ENCODE measurements at regions not wholly inside any gene's neighbourhood (a gene's known extent, or its start where the extent isn't known, plus 50 kb on each side); places are given as distances from the start of the nearest gene placed in this dataset.

DNA sequence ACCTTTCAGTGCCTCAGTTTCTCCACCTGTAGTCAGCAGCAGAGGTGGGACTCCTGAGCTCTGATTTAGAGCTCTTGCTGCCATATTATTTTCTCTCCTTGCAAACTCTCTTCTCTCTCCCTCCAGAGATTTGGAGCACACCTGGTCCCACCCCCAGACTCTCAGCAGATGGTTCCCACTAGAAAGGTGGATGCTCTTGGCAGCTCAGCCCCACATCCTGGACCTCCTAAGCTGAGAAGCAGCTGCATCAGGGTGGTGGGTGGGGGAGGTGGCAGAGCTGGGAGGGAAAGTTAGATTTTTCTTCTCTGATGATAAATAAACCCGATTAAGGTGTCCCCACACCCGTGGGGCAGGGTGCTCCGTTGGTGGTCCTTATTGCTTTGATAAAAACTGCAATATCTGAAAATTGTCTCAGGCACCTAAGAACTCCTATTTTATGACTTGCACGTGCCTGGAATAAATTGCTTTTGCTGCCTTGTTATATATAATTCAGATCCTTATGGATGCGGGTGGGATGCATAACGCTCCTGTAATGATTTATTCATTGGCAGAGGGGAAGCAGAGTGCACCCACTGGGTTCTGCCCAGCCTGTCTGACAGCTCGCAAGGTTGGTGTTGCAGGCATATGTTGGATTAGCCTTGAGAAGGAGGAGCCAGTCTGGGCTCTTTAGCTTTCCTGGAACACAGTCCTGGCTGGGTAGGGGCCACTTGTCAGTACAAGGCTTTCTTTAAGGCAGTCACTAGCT is 214.2 kb downstream of the SUDS3 start:
- no peak overlapping the region for H3K4me3 ChIP-seq (ENCODE audit: low read depth, low read length)
- TF ChIP-seq, protein P1, sequence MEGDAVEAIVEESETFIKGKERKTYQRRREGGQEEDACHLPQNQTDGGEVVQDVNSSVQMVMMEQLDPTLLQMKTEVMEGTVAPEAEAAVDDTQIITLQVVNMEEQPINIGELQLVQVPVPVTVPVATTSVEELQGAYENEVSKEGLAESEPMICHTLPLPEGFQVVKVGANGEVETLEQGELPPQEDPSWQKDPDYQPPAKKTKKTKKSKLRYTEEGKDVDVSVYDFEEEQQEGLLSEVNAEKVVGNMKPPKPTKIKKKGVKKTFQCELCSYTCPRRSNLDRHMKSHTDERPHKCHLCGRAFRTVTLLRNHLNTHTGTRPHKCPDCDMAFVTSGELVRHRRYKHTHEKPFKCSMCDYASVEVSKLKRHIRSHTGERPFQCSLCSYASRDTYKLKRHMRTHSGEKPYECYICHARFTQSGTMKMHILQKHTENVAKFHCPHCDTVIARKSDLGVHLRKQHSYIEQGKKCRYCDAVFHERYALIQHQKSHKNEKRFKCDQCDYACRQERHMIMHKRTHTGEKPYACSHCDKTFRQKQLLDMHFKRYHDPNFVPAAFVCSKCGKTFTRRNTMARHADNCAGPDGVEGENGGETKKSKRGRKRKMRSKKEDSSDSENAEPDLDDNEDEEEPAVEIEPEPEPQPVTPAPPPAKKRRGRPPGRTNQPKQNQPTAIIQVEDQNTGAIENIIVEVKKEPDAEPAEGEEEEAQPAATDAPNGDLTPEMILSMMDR (IDR thresholded peaks at IDR 0.05; ENCODE audit: borderline replicate concordance, insufficient read depth, low read depth, low read length): no peak

DNA sequence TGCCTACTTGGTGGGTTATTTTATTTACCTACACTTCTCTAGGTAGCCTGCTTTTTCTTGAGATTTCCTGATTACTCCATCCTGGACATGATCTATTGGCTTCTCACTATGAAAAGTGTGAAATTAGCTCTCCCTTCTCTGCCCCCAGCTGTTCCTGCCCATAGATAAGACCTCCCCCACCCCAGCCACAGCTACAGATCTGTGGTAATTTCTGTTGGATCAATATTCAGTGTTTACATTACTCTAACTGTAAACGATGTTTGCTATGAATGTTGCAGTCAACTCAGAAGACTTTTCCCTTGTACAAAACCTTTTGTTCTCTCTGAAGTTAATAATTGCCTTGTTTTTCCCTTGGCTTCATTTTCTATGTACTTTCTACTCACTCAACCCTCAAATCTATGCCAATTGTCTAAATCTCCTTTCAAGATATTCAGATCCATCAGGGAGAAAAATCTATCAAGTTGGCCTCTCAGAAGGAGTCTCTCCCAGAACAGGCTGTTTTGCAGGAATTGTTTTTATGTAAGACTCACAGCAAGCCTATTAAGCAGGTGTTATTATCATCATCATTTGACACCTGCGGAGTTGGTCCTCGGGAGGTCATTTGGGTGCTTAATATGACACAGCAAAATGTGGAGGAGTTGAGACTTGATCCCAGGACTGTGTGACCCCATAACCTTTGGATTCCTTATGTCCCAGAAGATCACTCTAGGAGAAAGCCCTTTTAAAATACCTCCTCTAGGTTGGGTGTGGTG is 227.4 kb downstream of the SUDS3 start:
- no peak overlapping the region for H3K4me3 ChIP-seq (ENCODE audit: low read depth, low read length)
- TF ChIP-seq, protein P1 (IDR thresholded peaks at IDR 0.05; ENCODE audit: borderline replicate concordance, insufficient read depth, low read depth, low read length): no peak

DNA sequence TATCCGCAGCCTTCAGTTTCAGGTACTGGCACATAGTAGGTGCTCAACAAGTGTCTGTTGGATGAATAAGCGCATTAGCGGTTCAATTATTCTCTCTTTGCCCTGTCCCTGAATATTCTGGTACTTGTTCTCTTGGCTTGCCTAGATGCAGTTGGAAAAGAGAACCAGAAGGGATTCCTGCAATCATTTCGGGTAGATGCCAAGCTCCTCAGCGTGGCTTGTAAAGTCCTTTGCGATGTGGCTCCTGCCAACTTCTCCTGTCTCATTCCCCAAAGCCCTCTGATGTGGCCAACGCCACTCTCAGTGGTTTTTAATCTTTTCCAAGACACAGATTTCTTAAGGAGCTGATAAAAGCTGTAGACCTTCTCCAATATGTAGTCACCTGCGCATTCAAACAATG is 230.3 kb downstream of the SUDS3 start:
- TF ChIP-seq, protein P1 (IDR thresholded peaks at IDR 0.05; ENCODE audit: borderline replicate concordance, insufficient read depth, low read depth, low read length): no peak

DNA sequence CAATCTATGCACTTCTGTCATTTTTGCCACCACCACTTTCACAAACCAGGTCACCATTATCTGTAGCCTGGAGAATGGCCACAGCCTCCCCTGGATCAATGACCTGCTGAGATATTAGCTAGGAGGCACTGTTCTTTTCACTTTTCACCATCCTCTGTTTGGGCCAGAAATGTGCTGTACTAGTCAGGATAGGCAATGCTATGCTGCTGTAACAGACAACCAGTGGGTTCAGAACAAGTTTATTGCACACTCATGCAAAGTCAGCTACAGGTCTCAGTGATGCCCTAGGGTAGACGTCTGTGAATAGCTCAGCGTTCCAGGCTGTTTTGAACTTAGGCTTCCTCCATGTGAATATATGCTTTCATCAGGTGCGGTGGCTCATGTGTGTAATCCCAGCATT is 231.5 kb downstream of the SUDS3 start:
- TF ChIP-seq, protein P1 (IDR thresholded peaks at IDR 0.05; ENCODE audit: borderline replicate concordance, insufficient read depth, low read depth, low read length): no peak
- H3K4me3 ChIP-seq (ENCODE audit: low read depth, low read length): no peak overlapping the region

More for the DNA sequence above, 230.3 kb downstream of the SUDS3 start:
- H3K4me3 ChIP-seq (ENCODE audit: low read depth, low read length): no peak overlapping the region

DNA sequence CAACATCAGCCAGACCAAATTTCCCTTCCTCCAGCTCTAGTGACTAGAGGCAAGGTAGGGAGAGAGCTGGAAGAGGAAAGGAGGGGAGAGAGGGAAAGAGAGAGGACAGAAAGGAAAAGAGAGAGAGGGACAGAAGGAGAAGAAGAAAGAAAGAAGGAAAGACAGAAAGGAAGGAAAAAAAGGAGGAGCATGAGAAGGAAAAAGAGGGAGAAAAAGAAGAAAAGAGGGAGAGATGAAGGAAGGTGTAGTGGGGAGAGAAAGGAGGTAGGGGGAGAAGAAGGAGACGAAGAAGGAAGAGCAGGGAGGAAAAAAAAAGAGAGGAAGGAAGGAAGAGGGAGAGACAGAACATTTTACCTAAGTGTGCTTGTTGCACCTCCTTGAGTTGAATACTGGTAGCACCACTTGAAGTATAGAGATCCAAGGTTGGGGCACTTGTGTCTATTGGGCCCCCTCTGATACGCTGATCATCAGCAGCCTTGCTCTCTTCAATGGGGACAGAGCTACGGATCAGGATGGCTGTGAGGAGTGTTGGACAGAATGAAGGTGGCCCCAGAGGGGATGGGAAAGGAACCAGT is 232.5 kb downstream of the SUDS3 start:
- TF ChIP-seq, protein P1 (IDR thresholded peaks at IDR 0.05; ENCODE audit: borderline replicate concordance, insufficient read depth, low read depth, low read length): no peak
- H3K4me3 ChIP-seq (ENCODE audit: low read depth, low read length): no peak overlapping the region

DNA sequence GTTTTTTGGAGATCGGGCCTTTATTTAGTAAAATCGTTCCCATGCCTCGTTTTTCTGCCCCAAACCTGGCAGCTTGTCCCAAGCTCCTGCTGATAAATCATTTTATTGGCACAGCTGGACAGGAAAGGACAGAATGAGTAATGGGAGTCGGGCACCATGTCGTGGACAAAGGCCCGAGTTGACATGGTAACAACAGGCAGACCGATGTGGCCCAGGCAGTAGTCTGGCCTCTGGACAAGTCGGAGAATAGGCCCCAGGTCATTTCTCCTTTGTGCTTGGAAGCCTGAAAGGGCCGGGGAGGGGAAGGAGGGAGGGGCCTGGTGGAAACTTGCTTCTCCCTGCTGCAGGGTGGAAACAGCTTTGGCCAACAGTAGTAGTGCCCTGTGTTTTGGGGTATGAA is 234.9 kb downstream of the SUDS3 start:
- H3K4me3 ChIP-seq (ENCODE audit: low read depth, low read length): no peak overlapping the region
- TF ChIP-seq, protein P1 (IDR thresholded peaks at IDR 0.05; ENCODE audit: borderline replicate concordance, insufficient read depth, low read depth, low read length): no peak
